Omental fat pad (tissue), 3 donors: ENCODE measurements at regions not wholly inside any gene's neighbourhood (a gene's known extent, or its start where the extent isn't known, plus 50 kb on each side); places are given as distances from the start of the nearest gene placed in this dataset.

Experiments
- ATAC-seq: fragments of 150-250 bp; one replicate; pipeline ENCODE4 v1.9.1; 2016; ENCODE audit warnings: mild to moderate bottlenecking, moderate library complexity; ENCODE audit not compliant: low FRiP score
- DNase-seq: peaks from one replicate; pipeline ENCODE4 v3.0.0-alpha.2; 2019; ENCODE audit warnings: low spot score
- TF ChIP-seq, protein P1 (sequence below), 3 donors: fragments of 450-650 bp; IDR thresholded peaks; one replicate each; pipeline ENCODE4 v1.5.1; 2016 to 2017; ENCODE audit warnings: antibody characterized with exemption in 3 of 3, mild to moderate bottlenecking in 3 of 3, moderate library complexity in 2 of 3

DNA sequence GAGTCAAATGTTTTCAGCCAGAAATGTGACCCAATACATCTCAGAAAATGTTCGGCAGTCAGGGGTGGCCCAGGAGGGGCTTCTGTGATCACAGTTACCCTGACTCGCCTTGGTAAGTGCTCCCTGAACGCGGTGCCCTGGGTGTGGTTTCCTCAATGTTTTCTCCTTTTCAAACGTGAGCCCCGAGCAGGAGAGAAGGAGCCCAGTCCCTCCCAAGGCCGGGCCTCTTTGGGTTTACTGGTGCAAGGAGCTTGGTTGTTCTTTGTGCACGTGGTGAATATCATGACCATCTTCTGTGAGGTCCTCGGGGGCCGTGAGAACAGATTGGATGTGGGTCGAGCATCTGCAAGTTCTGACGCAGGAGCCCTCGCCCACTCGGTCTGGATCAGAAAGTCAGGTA lies 55.8 kb upstream of the VIPR2 start:
- ATAC-seq (no peak), DNase-seq (no peak)
- TF ChIP-seq, protein P1, sequence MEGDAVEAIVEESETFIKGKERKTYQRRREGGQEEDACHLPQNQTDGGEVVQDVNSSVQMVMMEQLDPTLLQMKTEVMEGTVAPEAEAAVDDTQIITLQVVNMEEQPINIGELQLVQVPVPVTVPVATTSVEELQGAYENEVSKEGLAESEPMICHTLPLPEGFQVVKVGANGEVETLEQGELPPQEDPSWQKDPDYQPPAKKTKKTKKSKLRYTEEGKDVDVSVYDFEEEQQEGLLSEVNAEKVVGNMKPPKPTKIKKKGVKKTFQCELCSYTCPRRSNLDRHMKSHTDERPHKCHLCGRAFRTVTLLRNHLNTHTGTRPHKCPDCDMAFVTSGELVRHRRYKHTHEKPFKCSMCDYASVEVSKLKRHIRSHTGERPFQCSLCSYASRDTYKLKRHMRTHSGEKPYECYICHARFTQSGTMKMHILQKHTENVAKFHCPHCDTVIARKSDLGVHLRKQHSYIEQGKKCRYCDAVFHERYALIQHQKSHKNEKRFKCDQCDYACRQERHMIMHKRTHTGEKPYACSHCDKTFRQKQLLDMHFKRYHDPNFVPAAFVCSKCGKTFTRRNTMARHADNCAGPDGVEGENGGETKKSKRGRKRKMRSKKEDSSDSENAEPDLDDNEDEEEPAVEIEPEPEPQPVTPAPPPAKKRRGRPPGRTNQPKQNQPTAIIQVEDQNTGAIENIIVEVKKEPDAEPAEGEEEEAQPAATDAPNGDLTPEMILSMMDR (IDR thresholded peaks at IDR 0.05), result no peak

DNA sequence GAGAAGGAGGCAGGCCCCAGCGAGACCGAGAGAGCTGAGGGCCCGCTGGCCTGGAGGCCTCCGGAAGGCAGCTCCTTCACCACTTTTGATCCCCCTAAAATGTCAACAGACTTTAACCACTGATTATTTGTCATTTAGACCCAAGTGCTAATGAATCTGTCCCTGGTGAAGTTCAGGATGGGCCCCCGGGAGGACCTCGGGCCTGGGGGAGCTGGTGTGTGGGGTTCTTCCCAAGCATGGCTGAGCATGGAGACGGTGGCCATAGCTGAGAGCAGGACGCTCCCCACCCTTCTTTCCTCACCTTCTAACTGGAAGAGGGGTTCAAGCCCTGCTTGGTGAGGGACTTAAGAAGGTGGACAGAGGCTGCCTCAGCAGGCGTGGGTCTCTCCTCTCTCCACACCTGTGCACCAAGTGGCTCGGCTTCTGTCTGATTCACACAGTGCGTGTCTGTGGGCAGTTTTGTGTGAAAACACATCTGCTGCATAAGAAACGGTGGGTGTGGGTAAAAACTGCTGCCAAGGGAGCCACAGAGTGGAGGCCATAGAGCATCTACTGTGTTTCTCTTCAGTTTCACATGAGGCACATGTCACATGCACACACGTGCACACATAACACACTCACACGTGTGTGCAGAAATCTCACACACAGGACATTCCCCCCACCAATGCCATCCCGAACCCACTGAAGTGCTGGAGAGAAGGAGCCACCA lies 53.5 kb upstream of the VIPR2 start:
- TF ChIP-seq, protein P1 (IDR thresholded peaks at IDR 0.05), result no peak
- DNase-seq (no peak), ATAC-seq (no peak)

DNA sequence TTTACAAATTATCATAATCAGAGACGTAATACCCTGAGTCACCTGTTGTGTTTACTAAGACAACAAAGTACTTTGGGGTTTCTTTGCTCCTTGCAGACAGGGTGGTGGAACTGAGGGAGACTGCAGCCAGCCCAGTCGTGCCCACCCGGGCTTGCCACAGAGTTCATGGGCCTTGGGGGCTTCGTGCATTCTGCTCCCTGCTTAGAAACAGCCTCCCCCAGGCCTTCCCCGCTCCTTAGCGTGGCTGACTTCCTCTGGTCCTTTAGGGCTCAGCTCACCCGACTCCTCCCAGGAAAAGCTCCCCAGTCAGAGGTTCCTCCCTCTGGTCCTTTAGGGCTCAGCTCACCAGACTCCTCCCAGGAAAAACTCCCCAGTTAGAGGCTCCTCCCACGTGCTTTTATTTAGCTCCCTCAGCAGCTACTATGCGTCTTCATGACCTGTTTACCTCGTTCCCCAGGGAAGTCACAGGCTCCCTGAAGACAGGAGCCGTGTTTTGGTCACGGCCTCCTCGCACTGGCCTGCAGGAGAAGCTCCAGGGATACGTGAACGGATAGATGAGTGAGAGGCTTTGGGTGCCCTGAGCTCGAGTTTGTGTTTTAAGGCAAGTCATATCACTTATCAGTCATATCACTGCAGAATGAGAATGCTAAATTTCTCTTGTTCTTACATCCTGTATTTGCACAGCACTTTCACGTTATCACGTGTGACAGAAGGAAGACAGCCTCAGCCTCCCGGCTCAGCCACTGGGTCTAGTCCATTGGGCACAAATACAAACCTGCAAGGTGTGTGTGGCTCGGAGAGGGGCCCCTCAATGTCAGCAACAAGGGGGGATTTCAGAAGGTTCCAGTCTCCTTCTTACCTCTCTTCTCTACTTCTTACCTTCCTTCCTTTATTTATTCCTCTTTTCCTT lies 52.7 kb upstream of the VIPR2 start:
- DNase-seq (no peak), ATAC-seq (no peak)
- TF ChIP-seq, protein P1 (IDR thresholded peaks at IDR 0.05), result no peak

DNA sequence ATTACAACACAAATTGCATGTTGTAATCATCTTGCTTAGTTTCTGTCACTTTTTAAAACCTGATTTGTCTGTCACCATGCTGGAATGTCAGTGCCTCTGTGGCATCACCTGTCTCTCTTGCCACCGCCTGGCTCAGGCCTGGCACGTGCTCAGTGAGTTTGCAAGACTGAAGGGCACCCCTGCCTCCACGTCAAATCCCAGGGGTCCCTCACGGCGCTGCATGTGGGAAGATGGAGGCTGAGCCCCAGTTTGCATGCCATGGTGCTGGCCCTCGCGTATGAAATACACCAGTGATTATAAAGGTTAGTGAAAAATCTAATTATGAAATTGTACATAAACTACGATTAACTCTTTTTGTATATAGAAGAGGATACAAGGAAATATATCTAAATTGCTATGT lies 51.9 kb upstream of the VIPR2 start:
- TF ChIP-seq, protein P1 (IDR thresholded peaks at IDR 0.05), result no peak
- DNase-seq, result no peak
- ATAC-seq, result no peak

DNA sequence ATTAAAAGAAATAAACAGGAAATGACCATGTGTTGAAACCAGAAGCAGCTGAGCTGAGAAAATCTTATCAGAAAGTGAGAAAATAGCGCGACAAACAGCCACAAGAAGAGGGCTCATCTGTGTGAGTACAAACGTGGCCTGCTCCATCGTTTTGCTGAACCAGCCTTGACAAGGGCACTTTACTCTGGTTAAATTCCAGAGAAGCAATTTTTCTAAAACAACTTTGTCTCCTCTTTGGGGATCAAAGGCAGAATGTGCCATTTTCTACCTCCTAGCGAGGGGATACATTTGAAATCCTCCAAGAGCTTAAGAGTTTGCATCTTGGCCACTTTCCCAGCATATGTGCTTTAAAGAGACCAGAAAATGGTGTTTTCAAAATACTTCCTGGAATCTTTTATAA lies 51.3 kb upstream of the VIPR2 start:
- DNase-seq, result no peak
- TF ChIP-seq, protein P1 (IDR thresholded peaks at IDR 0.05), result no peak
- ATAC-seq, result no peak
